CD14-positive monocyte (primary cell): ENCODE measurements at regions not wholly inside any gene's neighbourhood (a gene's known extent, or its start where the extent isn't known, plus 50 kb on each side); places are given as distances from the start of the nearest gene placed in this dataset.

ENCODE experiments used
- DNase-seq, 3 donors: peaks; one replicate each; pipeline ENCODE4 v3.0.0-alpha.2; 2011 to 2022
- H2AFZ ChIP-seq: 2 replicates; pipeline ENCODE4 v1.6.0; 2012; ENCODE audit warnings: mild to moderate bottlenecking, low read depth, low read length, inconsistent platforms; ENCODE audit not compliant: insufficient read depth, poor library complexity, severe bottlenecking
- H3K27ac ChIP-seq, 2 donors: 1 replicate in 1 of 2; 2 replicates in 1 of 2; pipeline ENCODE4 v1.5.1; 2012 to 2013; ENCODE audit warnings: low read length in 2 of 2, control low read depth in 1 of 2, inconsistent platforms in 1 of 2, low read depth in 1 of 2, mild to moderate bottlenecking in 1 of 2
- H3K27me3 ChIP-seq, 2 donors: one replicate each; pipeline versions ENCODE4 v1.6.0 to v1.6.1; 2011 to 2013; ENCODE audit warnings: low read length in 2 of 2; ENCODE audit not compliant: control insufficient read depth in 2 of 2, insufficient read depth in 2 of 2
- H3K36me3 ChIP-seq, 2 donors: replicated peaks in 1 of 2; 1 replicate in 1 of 2; 2 replicates in 1 of 2; pipeline versions ENCODE4 v1.5.1 to v1.6.1; 2012 to 2013; ENCODE audit warnings: low read length in 2 of 2, control low read depth in 1 of 2, inconsistent platforms in 1 of 2, mild to moderate bottlenecking in 1 of 2; ENCODE audit not compliant: insufficient read depth in 2 of 2, control insufficient read depth in 1 of 2
- H3K4me1 ChIP-seq, 2 donors: 1 replicate in 1 of 2; 2 replicates in 1 of 2; pipeline versions ENCODE4 v1.5.1 to v1.6.1; 2012 to 2013; ENCODE audit warnings: low read length in 2 of 2, control low read depth in 1 of 2, inconsistent platforms in 1 of 2, mild to moderate bottlenecking in 1 of 2, moderate library complexity in 1 of 2; ENCODE audit not compliant: insufficient read depth in 2 of 2, control insufficient read depth in 1 of 2
- H3K4me2 ChIP-seq: replicated peaks from 2 replicates; pipeline ENCODE3; 2012; ENCODE audit warnings: low read length, moderate library complexity, mild to moderate bottlenecking; ENCODE audit not compliant: poor library complexity, severe bottlenecking; ENCODE audit errors: extremely low read depth
- H3K4me3 ChIP-seq, 3 experiments: fragments of 200-600 bp in 1 of 3; sonication (generic) in 1 of 3; replicated peaks in 1 of 3; 1 replicate in 2 of 3; 2 replicates in 1 of 3; pipeline ENCODE4 v1.5.1; 2011 to 2013; ENCODE audit warnings: low read length in 3 of 3, mild to moderate bottlenecking in 3 of 3, control low read depth in 2 of 3, low read depth in 2 of 3, inconsistent platforms in 1 of 3, moderate library complexity in 1 of 3
- H3K79me2 ChIP-seq: 2 replicates; pipeline ENCODE4 v1.6.0; 2012; ENCODE audit warnings: mild to moderate bottlenecking, control low read depth, inconsistent platforms, low read length, moderate library complexity; ENCODE audit not compliant: insufficient read depth
- H3K9ac ChIP-seq: 2 replicates; pipeline ENCODE4 v1.6.0; 2017; ENCODE audit warnings: low read length, mild to moderate bottlenecking; ENCODE audit not compliant: insufficient read depth, poor library complexity, severe bottlenecking
- H3K9me3 ChIP-seq, 2 donors: replicated peaks in 1 of 2; 1 replicate in 1 of 2; 2 replicates in 1 of 2; pipeline versions ENCODE4 v1.5.1 to v1.6.1; 2012 to 2013; ENCODE audit warnings: low read length in 2 of 2, control low read depth in 1 of 2; ENCODE audit not compliant: control insufficient read depth in 1 of 2, insufficient read depth in 1 of 2
- H4K20me1 ChIP-seq: 2 replicates; pipeline ENCODE4 v1.6.0; 2012; ENCODE audit warnings: mild to moderate bottlenecking, low read length, control low read depth, moderate library complexity; ENCODE audit not compliant: insufficient read depth
- H3K27ac Mint-ChIP-seq, 7 donors: one replicate each; pipeline ENCODE4 v1.8.0; 2020; ENCODE audit warnings: mild to moderate bottlenecking in 7 of 7, mixed read lengths in 7 of 7, moderate library complexity in 6 of 7, inconsistent platforms in 2 of 7
- H3K27me3 Mint-ChIP-seq, 3 donors: one replicate each; pipeline ENCODE4 v1.8.0; 2021 to 2022; ENCODE audit warnings: low read depth in 3 of 3, mild to moderate bottlenecking in 3 of 3, mixed read lengths in 3 of 3, moderate library complexity in 3 of 3, inconsistent platforms in 1 of 3
- H3K36me3 Mint-ChIP-seq, 2 donors: one replicate each; pipeline ENCODE4 v1.8.0; 2020; ENCODE audit warnings: mixed read lengths in 2 of 2, inconsistent platforms in 1 of 2, mild to moderate bottlenecking in 1 of 2
- H3K4me1 Mint-ChIP-seq: one replicate; pipeline ENCODE4 v1.8.0; 2020; ENCODE audit warnings: mild to moderate bottlenecking, mixed read lengths
- H3K4me3 Mint-ChIP-seq, 2 donors: one replicate each; pipeline ENCODE4 v1.8.0; 2020; ENCODE audit warnings: mild to moderate bottlenecking in 2 of 2, mixed read lengths in 2 of 2, moderate library complexity in 1 of 2
- H3K9me3 Mint-ChIP-seq, 7 donors: one replicate each; pipeline ENCODE4 v1.8.0; 2020 to 2022; ENCODE audit warnings: mixed read lengths in 7 of 7, mild to moderate bottlenecking in 6 of 7, moderate library complexity in 6 of 7, inconsistent platforms in 2 of 7
- CTCF ChIP-seq: fragments of 200-600 bp; IDR thresholded peaks from one replicate; pipeline ENCODE4 v1.8.0; 2022; ENCODE audit warnings: antibody characterized with exemption, mild to moderate bottlenecking
- WGBS: methylation state at CpG from one replicate; pipeline ENCODE4 v1.1.5; 2013; ENCODE audit warnings: missing lambda C conversion rate; ENCODE audit not compliant: insufficient coverage; 5-methylcytosine and 5-hydroxymethylcytosine counted together
- intact Hi-C, 2 donors: fragments of 100-400 bp; cut with micrococcal nuclease; formaldehyde crosslinking; loops; one replicate each; pipeline versions ENCODE4 v1.15.0 to v1.15.1; 2023

GRCh38 chr1:91616712-91617111, 116.1 kb downstream of the CDC7 start:
- Histone ChIP-seq H3K79me2 (no peaks in the 10 kb centered on the region), H2AFZ (no peak overlapping the region), H3K36me3 (no peaks in the 10 kb centered on the region), H4K20me1 (no peaks in the 10 kb centered on the region), H3K27me3 (no peaks in the 10 kb centered on the region), H3K9me3 (no peaks in the 10 kb centered on the region), H3K4me1 (no peaks in the 10 kb centered on the region), H3K4me2 (no peak overlapping the region), H3K9ac (no peak overlapping the region), H3K4me3 (no peak overlapping the region), H3K27ac (no peak overlapping the region)
- peaks cover 6 to 13% (median 8%) of the 10 kb centered on the region in 3 donors for H3K27me3 Mint-ChIP-seq
- intact Hi-C loops = no loop called here
- H3K27ac Mint-ChIP-seq = no peak overlapping the region
- H3K36me3 Mint-ChIP-seq = no peaks in the 10 kb centered on the region
- 100% methylated on average over 3 of the region's 3 CpGs for WGBS
- no peak for TF ChIP-seq CTCF
- no peak for DNase-seq
- peaks cover 0 to 3% (median 0%) of the 10 kb centered on the region in 7 donors for H3K9me3 Mint-ChIP-seq
- H3K4me1 Mint-ChIP-seq = no peaks in the 10 kb centered on the region
- no peak overlapping the region for H3K4me3 Mint-ChIP-seq

- Histone ChIP-seq H3K4me3 (no peak overlapping the region), H3K27ac (no peak overlapping the region), H3K79me2 (no peaks in the 10 kb centered on the region), H3K4me2 (no peak overlapping the region), H3K9ac (no peak overlapping the region), H3K36me3 (no peaks in the 10 kb centered on the region), H3K27me3 (no peaks in the 10 kb centered on the region), H2AFZ (no peak overlapping the region), H3K4me1 (no peaks in the 10 kb centered on the region), H4K20me1 (no peaks in the 10 kb centered on the region), H3K9me3 (no peaks in the 10 kb centered on the region)
- H3K27ac Mint-ChIP-seq = no peak overlapping the region
- peaks cover 6 to 13% (median 8%) of the 10 kb centered on the region in 3 donors for H3K27me3 Mint-ChIP-seq
- no peak for DNase-seq
- H3K9me3 Mint-ChIP-seq = peaks cover 0 to 3% (median 0%) of the 10 kb centered on the region in 7 donors
- no peak for TF ChIP-seq CTCF
- no peak overlapping the region for H3K4me3 Mint-ChIP-seq
- 25% methylated on average over 3 of the region's 5 CpGs for WGBS
- no peaks in the 10 kb centered on the region for H3K36me3 Mint-ChIP-seq
- H3K4me1 Mint-ChIP-seq = no peaks in the 10 kb centered on the region
- intact Hi-C loops = no loop called here
Measured at GRCh38 chr1:91617285-91617765, 116.7 kb downstream of the CDC7 start.
